ENCODE measurements at regions not wholly inside any gene's neighbourhood (a gene's known extent, or its start where the extent isn't known, plus 50 kb on each side); places are given as distances from the start of the nearest gene placed in this dataset.

DNA sequence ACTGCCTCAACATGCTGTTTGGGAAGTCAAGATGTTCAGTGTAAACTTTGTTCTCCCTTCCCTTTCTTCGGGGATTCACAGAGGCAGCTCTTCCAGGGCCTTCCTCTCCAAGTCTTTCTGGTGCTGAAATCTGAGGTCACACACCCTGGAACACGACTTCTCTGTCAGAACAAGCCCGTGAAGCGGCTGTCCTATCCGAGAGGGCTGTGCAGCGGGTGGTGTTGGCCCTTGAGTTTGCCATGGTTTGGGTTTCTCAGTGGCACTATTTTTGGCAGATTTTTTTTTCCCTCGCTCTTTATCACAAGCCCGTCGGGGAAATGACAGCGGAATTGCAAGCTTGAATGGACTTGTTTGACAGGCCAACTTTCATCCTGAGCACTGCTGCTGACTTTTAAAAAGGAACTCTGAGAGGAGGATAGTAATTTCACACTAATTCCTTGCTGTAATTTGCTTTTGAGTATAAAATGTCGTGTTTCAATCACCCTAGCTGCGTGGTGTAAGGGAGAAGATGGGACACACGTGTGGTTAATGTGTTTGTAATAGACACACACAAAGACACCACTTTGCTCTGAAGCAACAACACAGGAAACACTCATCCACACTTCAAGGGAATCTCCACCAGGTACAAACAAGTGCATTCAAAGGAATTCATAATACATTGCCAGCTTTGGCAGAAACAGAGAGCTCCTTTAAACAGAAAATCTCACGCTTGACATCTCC, 60.1 kb upstream of the TARBP1 start:
- TF ChIP-seq FOXP2 (optimal IDR thresholded peaks at IDR 0.05; ENCODE audit: borderline replicate concordance, extremely low read depth, extremely low read length, insufficient read depth): no peak
- TF ChIP-seq SIN3A (IDR thresholded peaks at IDR 0.05; ENCODE audit: borderline replicate concordance, insufficient read depth, low read length): no peak
- TF ChIP-seq, protein P1, sequence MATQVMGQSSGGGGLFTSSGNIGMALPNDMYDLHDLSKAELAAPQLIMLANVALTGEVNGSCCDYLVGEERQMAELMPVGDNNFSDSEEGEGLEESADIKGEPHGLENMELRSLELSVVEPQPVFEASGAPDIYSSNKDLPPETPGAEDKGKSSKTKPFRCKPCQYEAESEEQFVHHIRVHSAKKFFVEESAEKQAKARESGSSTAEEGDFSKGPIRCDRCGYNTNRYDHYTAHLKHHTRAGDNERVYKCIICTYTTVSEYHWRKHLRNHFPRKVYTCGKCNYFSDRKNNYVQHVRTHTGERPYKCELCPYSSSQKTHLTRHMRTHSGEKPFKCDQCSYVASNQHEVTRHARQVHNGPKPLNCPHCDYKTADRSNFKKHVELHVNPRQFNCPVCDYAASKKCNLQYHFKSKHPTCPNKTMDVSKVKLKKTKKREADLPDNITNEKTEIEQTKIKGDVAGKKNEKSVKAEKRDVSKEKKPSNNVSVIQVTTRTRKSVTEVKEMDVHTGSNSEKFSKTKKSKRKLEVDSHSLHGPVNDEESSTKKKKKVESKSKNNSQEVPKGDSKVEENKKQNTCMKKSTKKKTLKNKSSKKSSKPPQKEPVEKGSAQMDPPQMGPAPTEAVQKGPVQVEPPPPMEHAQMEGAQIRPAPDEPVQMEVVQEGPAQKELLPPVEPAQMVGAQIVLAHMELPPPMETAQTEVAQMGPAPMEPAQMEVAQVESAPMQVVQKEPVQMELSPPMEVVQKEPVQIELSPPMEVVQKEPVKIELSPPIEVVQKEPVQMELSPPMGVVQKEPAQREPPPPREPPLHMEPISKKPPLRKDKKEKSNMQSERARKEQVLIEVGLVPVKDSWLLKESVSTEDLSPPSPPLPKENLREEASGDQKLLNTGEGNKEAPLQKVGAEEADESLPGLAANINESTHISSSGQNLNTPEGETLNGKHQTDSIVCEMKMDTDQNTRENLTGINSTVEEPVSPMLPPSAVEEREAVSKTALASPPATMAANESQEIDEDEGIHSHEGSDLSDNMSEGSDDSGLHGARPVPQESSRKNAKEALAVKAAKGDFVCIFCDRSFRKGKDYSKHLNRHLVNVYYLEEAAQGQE (IDR thresholded peaks at IDR 0.05; ENCODE audit: insufficient read depth in 1 of 2, low read depth in 2 of 2, low read length in 2 of 2): no peak; a peak in 1 of 4 replicates
- no peak for TF ChIP-seq TAF1 (IDR thresholded peaks at IDR 0.05; ENCODE audit: borderline replicate concordance, insufficient read depth, low read length)
- TF ChIP-seq POLR2AphosphoS5 (IDR thresholded peaks at IDR 0.05; ENCODE audit: low read depth, low read length): no peak

DNA sequence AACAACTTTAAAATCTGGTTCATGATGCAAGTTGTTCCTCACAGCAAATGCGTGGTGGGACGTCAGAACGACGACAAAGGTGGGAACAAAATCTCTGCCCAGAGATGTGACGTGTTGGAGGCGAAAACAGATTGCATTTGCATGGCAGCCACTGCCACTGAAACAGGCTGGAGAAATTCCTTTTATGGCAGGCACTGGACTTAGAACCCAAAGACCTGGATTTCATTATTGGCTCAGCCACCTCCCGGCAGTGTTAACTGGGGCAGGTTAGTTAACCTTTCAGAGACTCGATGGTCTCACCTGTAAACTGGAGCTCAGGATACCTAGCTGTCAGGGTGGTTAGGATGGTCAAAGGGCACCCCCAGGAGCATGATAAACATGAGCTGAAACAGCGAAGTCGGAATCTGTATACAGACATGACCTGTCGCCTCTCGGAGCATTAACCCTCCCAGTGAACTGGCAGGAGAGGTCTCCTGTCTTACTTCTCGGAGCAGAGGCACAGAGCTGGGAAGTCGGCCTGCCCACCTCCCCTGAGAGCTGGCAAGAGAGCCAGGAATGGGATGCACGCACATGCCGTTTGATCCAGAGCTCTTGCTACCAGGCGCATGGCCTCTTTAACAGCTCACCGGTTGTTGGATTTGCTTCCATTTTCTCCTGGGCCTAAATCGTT, 59.2 kb upstream of the TARBP1 start:
- TF ChIP-seq SIN3A (IDR thresholded peaks at IDR 0.05; ENCODE audit: borderline replicate concordance, insufficient read depth, low read length): no peak

DNA sequence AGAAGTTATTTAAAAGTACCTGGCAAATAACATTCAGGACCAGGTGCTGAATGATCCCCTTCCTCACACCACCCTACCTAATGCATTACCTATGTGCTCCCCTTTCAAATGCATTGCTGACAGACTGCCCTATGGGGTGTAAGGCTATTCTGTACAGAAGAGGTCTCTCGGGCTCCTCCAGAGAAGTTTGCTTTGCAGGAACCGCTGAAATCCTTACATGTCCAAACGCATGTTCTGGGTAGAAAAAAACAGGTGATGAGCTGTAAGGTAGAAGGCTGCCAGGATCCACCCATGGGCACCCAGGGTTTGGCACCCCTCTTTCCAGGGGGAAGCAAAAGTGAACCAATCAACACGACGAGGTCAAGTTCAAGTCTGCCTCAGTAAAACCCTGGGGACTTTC, 58.3 kb upstream of the TARBP1 start:
- TF ChIP-seq, protein P1 (IDR thresholded peaks at IDR 0.05; ENCODE audit: insufficient read depth in 1 of 2, low read depth in 2 of 2, low read length in 2 of 2): no peak
- TF ChIP-seq TAF1 (IDR thresholded peaks at IDR 0.05; ENCODE audit: borderline replicate concordance, insufficient read depth, low read length) (no peak), POLR2AphosphoS5 (IDR thresholded peaks at IDR 0.05; ENCODE audit: low read depth, low read length) (no peak), FOXP2 (optimal IDR thresholded peaks at IDR 0.05; ENCODE audit: borderline replicate concordance, extremely low read depth, extremely low read length, insufficient read depth) (no peak), SIN3A (IDR thresholded peaks at IDR 0.05; ENCODE audit: borderline replicate concordance, insufficient read depth, low read length) (no peak)

DNA sequence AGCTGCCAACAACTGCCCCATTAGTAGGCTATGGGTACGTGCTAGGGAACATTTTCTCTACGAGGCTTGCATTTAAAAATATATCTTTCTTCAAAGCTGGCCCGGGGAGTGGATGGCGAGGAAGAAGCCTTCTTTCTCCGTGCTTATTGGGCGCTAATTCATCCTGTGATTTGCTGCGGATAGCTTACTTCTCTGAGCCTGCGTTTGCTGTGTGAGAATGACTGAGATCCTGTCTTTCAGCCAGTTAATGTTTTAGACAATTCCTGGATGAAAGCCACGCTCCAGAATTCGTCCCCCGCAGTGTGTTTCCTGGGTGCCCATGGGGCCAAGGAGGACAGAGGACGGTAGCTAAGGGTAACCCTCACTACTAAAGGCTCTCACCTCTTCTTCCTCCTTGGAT, 57.8 kb upstream of the TARBP1 start:
- TF ChIP-seq POLR2AphosphoS5 (IDR thresholded peaks at IDR 0.05; ENCODE audit: low read depth, low read length) (no peak), TAF1 (IDR thresholded peaks at IDR 0.05; ENCODE audit: borderline replicate concordance, insufficient read depth, low read length) (no peak), FOXP2 (optimal IDR thresholded peaks at IDR 0.05; ENCODE audit: borderline replicate concordance, extremely low read depth, extremely low read length, insufficient read depth) (no peak), SIN3A (IDR thresholded peaks at IDR 0.05; ENCODE audit: borderline replicate concordance, insufficient read depth, low read length) (no peak)
- TF ChIP-seq, protein P1 (IDR thresholded peaks at IDR 0.05; ENCODE audit: insufficient read depth in 1 of 2, low read depth in 2 of 2, low read length in 2 of 2): no peak

DNA sequence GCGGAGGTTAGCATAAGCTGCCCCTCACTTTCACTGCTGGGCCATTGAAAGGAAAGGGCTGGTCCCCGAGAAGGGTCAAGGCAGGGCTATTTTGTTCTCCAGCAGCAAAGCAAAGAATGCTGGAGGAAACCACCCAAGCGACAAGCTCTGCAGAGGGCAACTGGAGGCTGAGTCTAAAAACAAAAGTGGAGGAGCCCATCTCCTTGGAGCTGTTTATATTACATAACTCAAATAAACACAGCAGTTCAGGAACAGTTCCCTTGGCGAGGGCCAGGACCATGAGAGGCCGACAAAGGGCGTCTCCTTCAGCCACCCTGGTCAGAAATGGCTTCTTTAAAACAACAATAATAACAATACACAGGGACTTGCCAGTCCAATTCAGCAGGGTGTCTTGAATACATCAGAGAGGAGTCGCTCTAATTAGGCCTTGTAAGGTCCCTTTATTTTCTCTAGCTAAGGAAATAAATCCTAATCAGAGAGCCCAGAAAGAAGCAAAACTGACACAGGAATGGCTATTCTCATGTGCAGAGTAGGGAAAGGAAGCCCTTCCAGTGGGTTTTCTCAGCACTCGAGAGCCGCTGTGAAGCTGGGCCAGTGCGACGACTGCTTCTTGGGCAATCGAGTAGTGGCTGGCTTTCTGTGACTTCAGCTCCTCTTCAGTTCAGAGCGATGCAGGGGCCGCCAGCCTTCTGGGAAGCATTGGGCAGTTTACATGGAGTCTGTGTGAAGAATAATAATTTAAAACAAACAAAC, 57.0 kb upstream of the TARBP1 start:
- TF ChIP-seq, protein P1 (IDR thresholded peaks at IDR 0.05; ENCODE audit: insufficient read depth in 1 of 2, low read depth in 2 of 2, low read length in 2 of 2): no peak; a peak in 1 of 4 replicates
- TF ChIP-seq FOXP2 (optimal IDR thresholded peaks at IDR 0.05; ENCODE audit: borderline replicate concordance, extremely low read depth, extremely low read length, insufficient read depth): peak; percentile 33

Measured in PFSK-1 (cell line).